Smooth muscle cell (in vitro differentiated cells): ENCODE measurements at regions not wholly inside any gene's neighbourhood (a gene's known extent, or its start where the extent isn't known, plus 50 kb on each side); places are given as distances from the start of the nearest gene placed in this dataset.

ENCODE experiments used
- DNase-seq: peaks from one replicate; lab custom pipeline; 2025; ENCODE audit not compliant: unreplicated experiment; lab: John Stamatoyannopoulos, UW
- H2AFZ ChIP-seq: fragments of 200-600 bp; sonication (generic); 2 replicates; pipeline ENCODE4 v1.6.0; 2016; ENCODE audit warnings: antibody characterized with exemption, low read depth, mild to moderate bottlenecking
- H3F3A ChIP-seq: fragments of 200-600 bp; sonication (generic); 2 replicates; pipeline ENCODE4 v1.6.0; 2017; ENCODE audit warnings: antibody characterized with exemption, low read depth
- H3K27ac ChIP-seq: fragments of 200-600 bp; sonication (generic); 2 replicates; pipeline ENCODE4 v1.5.1; 2016; ENCODE audit warnings: low read depth, mild to moderate bottlenecking
- H3K27me3 ChIP-seq: fragments of 200-600 bp; sonication (generic); 2 replicates; pipeline ENCODE4 v1.6.1; 2016; ENCODE audit warnings: low read depth, mild to moderate bottlenecking
- H3K36me3 ChIP-seq: fragments of 200-600 bp; sonication (generic); 2 replicates; pipeline ENCODE4 v1.5.1; 2016; ENCODE audit warnings: low read depth
- H3K4me1 ChIP-seq: fragments of 200-600 bp; sonication (generic); 2 replicates; pipeline ENCODE4 v1.5.1; 2016; ENCODE audit warnings: low read depth
- H3K4me2 ChIP-seq: fragments of 200-600 bp; sonication (generic); 2 replicates; pipeline ENCODE4 v1.6.0; 2016; ENCODE audit warnings: mild to moderate bottlenecking
- H3K4me3 ChIP-seq: fragments of 200-600 bp; sonication (generic); 2 replicates; pipeline ENCODE4 v1.5.1; 2016; ENCODE audit warnings: mild to moderate bottlenecking
- H3K79me2 ChIP-seq: fragments of 200-600 bp; sonication (generic); 2 replicates; pipeline ENCODE4 v1.6.0; 2016; ENCODE audit warnings: low read depth, mild to moderate bottlenecking
- H3K9ac ChIP-seq: fragments of 200-600 bp; sonication (generic); 2 replicates; pipeline ENCODE4 v1.6.0; 2016; ENCODE audit warnings: low read depth
- H3K9me3 ChIP-seq: fragments of 200-600 bp; sonication (generic); replicated peaks from 2 replicates; pipeline ENCODE4 v1.5.1; 2016; ENCODE audit warnings: low read depth
- H4K20me1 ChIP-seq: fragments of 200-600 bp; sonication (generic); 2 replicates; pipeline ENCODE4 v1.6.0; 2016; ENCODE audit warnings: low read depth
- CTCF ChIP-seq: fragments of 200-600 bp; sonication (generic); IDR thresholded peaks from 2 replicates; pipeline ENCODE4 v1.5.1; 2017; ENCODE audit warnings: borderline replicate concordance, mild to moderate bottlenecking, antibody characterized with exemption; ENCODE audit not compliant: insufficient read depth, poor library complexity, severe bottlenecking
- WGBS: methylation state at CpG from one replicate; pipeline ENCODE4 v1.1.7; 2016; ENCODE audit warnings: low lambda C conversion rate; 5-methylcytosine and 5-hydroxymethylcytosine counted together

DNA sequence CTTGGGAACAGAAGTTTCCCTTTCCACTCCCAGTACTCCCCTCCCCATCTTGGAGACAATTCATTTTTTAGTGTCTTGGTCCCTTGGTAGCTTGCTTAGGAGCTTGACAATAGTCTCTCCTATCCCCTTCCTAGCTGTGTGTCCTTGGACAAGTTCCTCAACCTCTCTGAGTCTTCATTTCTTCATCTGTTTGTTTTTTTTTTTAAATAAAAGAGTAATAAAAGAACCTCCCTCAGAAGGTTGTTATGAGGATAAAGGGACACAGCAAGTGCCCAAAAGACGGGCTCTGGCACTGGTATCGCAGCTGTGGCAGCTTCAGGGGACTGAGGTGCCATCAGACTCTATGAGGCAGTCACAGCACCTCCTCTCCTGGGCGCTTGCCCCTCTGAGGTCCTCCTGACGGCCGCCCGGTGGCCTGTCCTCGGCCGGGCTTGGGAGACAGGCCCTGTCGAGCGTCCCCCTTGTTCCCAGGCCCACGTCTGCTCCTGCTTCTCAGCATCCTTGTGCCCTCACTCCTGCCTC lies 689.2 kb downstream of the MATN1 start:
- no peak overlapping the region for H3K9ac ChIP-seq
- H3K9me3 ChIP-seq: no peaks in the 10 kb centered on the region
- H3K4me2 ChIP-seq: no peak overlapping the region
- H3K27me3 ChIP-seq: no peaks in the 10 kb centered on the region
- H3F3A ChIP-seq: no peaks in the 10 kb centered on the region
- H3K27ac ChIP-seq: no peak overlapping the region
- no peak overlapping the region for H3K4me3 ChIP-seq
- H3K79me2 ChIP-seq: no peaks in the 10 kb centered on the region
- 91% methylated on average over 11 of the region's 11 CpGs for WGBS
- DNase-seq: no peak
- no peaks in the 10 kb centered on the region for H3K36me3 ChIP-seq
- H4K20me1 ChIP-seq: no peaks in the 10 kb centered on the region
- no peak overlapping the region for H2AFZ ChIP-seq
- no peaks in the 10 kb centered on the region for H3K4me1 ChIP-seq
- TF ChIP-seq CTCF: no peak

DNA sequence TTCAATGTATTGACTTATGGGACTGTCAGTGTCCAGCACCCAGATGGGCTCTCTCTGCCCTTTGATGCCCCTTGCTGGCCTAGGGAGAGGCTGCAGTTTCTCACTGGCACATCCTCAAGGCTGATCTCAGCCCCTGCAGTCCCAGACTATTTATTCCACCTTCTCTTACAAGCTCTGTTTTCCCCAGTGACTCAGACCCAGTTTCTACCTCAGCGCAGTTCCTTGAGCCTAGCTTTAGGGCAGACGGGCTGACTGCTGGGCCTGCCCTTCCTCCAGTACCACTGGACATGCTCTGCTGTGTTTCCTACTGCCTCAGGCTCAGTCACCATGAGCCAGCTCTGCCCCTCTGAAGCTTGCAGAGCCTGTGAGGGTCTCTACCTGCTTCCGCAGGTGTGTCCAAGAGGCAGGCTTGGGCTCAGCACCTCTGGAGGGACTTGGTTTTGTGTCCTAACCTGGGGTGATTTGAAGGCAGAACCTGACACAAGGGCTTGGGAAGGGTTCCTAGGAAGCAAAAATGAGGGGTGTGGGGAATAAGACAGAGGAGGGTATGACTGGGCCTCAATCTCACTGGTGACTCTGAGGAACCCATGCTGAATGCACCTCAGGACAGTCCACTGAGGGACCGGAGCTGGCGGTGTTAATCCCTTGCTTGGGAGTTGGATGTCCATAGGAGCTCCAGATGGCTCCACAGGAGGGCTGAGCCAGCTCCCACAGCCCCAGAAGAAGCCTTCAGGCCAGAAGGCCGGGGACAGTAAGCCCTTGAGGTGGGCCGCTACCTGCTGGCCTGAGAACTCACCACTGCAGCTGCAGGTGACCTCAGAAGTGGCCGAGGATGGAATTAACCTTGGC lies 689.9 kb downstream of the MATN1 start:
- Histone ChIP-seq H3K27ac (no peak overlapping the region), H3K9me3 (no peaks in the 10 kb centered on the region), H4K20me1 (no peaks in the 10 kb centered on the region), H3F3A (no peaks in the 10 kb centered on the region), H3K79me2 (no peaks in the 10 kb centered on the region), H3K4me1 (no peaks in the 10 kb centered on the region), H2AFZ (no peak overlapping the region), H3K9ac (no peak overlapping the region), H3K36me3 (no peaks in the 10 kb centered on the region), H3K27me3 (peaks cover 4% of the 10 kb centered on the region), H3K4me3 (no peak overlapping the region), H3K4me2 (no peak overlapping the region)
- no peak for DNase-seq
- TF ChIP-seq CTCF: no peak
- WGBS: 84% methylated on average over 7 of the region's 8 CpGs

DNA sequence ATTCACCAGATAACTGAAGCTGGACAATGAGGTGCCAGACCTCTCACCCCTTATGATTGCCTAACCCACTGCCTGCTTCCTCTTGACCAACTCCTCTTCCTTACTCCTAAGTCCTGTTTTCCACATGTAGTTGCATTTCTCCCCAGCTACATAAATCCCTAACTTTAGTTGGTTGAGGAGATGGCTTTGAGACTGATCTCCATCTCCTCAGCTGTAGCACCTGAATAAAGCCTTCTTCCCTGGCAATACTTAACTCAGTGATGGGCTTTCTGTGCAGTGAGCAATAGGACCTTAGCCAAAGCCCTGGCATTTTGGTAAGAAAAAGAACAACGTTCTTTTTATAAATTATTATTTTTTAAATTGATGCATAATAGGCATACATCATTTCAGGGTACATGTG lies 691.1 kb downstream of the MATN1 start:
- H2AFZ ChIP-seq: no peak overlapping the region
- H3K9me3 ChIP-seq: no peaks in the 10 kb centered on the region
- no peak for DNase-seq
- H3K9ac ChIP-seq: no peak overlapping the region
- no peak overlapping the region for H3K27ac ChIP-seq
- H3K27me3 ChIP-seq: peaks cover 8% of the 10 kb centered on the region
- no peak overlapping the region for H3K4me3 ChIP-seq
- 84% methylated on average over 1 of the region's 1 CpG for WGBS
- no peaks in the 10 kb centered on the region for H3K4me1 ChIP-seq
- H3K36me3 ChIP-seq: no peaks in the 10 kb centered on the region
- TF ChIP-seq CTCF: no peak
- no peaks in the 10 kb centered on the region for H4K20me1 ChIP-seq
- no peaks in the 10 kb centered on the region for H3F3A ChIP-seq
- no peak overlapping the region for H3K4me2 ChIP-seq
- H3K79me2 ChIP-seq: no peaks in the 10 kb centered on the region

DNA sequence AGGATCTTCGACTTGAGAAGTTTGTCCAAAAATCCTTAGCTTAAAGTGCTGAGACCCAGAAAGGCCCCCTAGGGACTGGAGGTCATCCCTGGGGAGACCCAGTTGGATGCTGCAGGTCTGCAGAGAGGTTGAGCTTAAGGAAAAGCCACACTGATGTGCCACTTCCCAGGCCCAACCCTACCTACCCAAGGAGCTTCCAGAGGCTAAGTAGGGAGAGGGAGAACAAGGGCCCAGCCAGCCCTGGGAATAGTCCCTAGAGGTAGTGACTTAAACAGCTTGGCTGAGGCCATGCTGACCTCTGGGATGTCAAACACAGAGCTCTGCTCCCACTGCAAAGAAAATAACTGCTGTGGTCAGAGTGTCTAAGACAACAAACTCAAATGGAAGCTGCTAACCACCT lies 693.7 kb downstream of the MATN1 start:
- WGBS: 67% methylated on average over 1 of the region's 1 CpG
- Histone ChIP-seq H3K9ac (no peak overlapping the region), H3K9me3 (no peaks in the 10 kb centered on the region), H3K79me2 (no peaks in the 10 kb centered on the region), H4K20me1 (no peaks in the 10 kb centered on the region), H3F3A (no peaks in the 10 kb centered on the region), H3K36me3 (no peaks in the 10 kb centered on the region), H2AFZ (no peak overlapping the region), H3K4me3 (no peak overlapping the region), H3K27me3 (peaks cover 8% of the 10 kb centered on the region), H3K4me2 (no peak overlapping the region), H3K4me1 (no peaks in the 10 kb centered on the region), H3K27ac (no peak overlapping the region)
- no peak for DNase-seq
- no peak for TF ChIP-seq CTCF
